HepG2 (cell line): ENCODE measurements at regions not wholly inside any gene's neighbourhood (a gene's known extent, or its start where the extent isn't known, plus 50 kb on each side); places are given as distances from the start of the nearest gene placed in this dataset.

Experiments used
- ATAC-seq: fragments of 200-7000 bp; cut with Tn5 transposase; 3 replicates; pipeline ENCODE4 v1.9.1; 2020; ENCODE audit warnings: mild to moderate bottlenecking, moderate library complexity
- BruUV-seq: library from RNA; stranded (reverse); fragments of 400-500 nt; replicated peaks from 2 replicates; lab custom pipeline; 2021; lab: Mats Ljungman, UMichigan
- CTCF ChIA-PET: fragments of 300-600 bp; formaldehyde crosslinking; extraction: SDS; loops from one replicate; lab custom pipeline; 2021; ENCODE audit warnings: low total read pairs, inconsistent platforms, low intra/inter-chr PET ratio; lab: Yijun Ruan, JAX
- POLR2A ChIA-PET: fragments of 350-600 bp; sonication (Branson Sonifier 250); formaldehyde crosslinking; loops from one replicate; lab custom pipeline; 2020; ENCODE audit warnings: antibody characterized with exemption, inconsistent platforms; lab: Yijun Ruan, JAX
- DNase-seq: peaks from one replicate; pipeline ENCODE4 v3.0.0-alpha.2; 2015; ENCODE audit warnings: low spot score
- FAIRE-seq: peaks from 3 replicates; lab custom pipeline; 2011; peaks lifted over from hg19 to GRCh38; lab: Jason Lieb, UNC
- H2AFZ ChIP-seq: one replicate; pipeline ENCODE4 v1.6.1; 2011; ENCODE audit warnings: low read length, inconsistent platforms
- H3K27ac ChIP-seq: fragments of 300-600 bp; 3 replicates; pipeline ENCODE4 v1.8.0; 2011; ENCODE audit warnings: mixed run types, mild to moderate bottlenecking, mixed read lengths, low read length, inconsistent platforms; ENCODE audit not compliant: insufficient read depth; ENCODE audit errors: extremely low read length
- H3K27me3 ChIP-seq, 2 experiments: fragments of 200-600 bp in 1 of 2; 2 replicates in 1 of 2; 3 replicates in 1 of 2; pipeline versions ENCODE4 v1.6.0 to v1.8.0; 2011; ENCODE audit warnings: low read length in 2 of 2, mild to moderate bottlenecking in 2 of 2, moderate library complexity in 2 of 2, inconsistent platforms in 1 of 2; ENCODE audit not compliant: insufficient read depth in 2 of 2, control insufficient read depth in 1 of 2
- H3K36me3 ChIP-seq, 2 experiments: fragments of 200-600 bp in 1 of 2; replicated peaks in 1 of 2; 2 replicates in 1 of 2; 3 replicates in 1 of 2; pipeline versions ENCODE4 v1.5.1 to v1.8.0; 2011; ENCODE audit warnings: low read length in 2 of 2, inconsistent platforms in 1 of 2; ENCODE audit not compliant: insufficient read depth in 2 of 2, control insufficient read depth in 1 of 2
- H3K4me1 ChIP-seq: 2 replicates; pipeline ENCODE4 v1.5.1; 2012; ENCODE audit warnings: low read length, inconsistent platforms; ENCODE audit not compliant: insufficient read depth
- H3K4me2 ChIP-seq: 2 replicates; pipeline ENCODE4 v1.6.0; 2011; ENCODE audit warnings: low read depth, low read length, inconsistent platforms
- H3K4me3 ChIP-seq, 3 experiments: fragments of 200-600 bp in 1 of 3; sonication (generic), shearing (Covaris generic) in 1 of 3; replicated peaks in 1 of 3; 2 replicates each; pipeline ENCODE4 v1.5.1; 2011 to 2016; ENCODE audit warnings: low read length in 3 of 3, inconsistent platforms in 2 of 3, low read depth in 2 of 3, mild to moderate bottlenecking in 2 of 3, control low read depth in 1 of 3, mixed read lengths in 1 of 3; ENCODE audit not compliant: insufficient read depth in 1 of 3
- H3K79me2 ChIP-seq: one replicate; pipeline ENCODE4 v1.6.1; 2011; ENCODE audit warnings: low read length, inconsistent platforms; ENCODE audit not compliant: insufficient read depth
- H3K9ac ChIP-seq: 2 replicates; pipeline ENCODE4 v1.6.0; 2011; ENCODE audit warnings: mild to moderate bottlenecking, low read depth, low read length, inconsistent platforms; ENCODE audit not compliant: insufficient read depth
- H3K9me3 ChIP-seq: 2 replicates; pipeline ENCODE4 v1.5.1; 2012; ENCODE audit warnings: mild to moderate bottlenecking, low read length
- H4K20me1 ChIP-seq: 2 replicates; pipeline ENCODE4 v1.6.0; 2011; ENCODE audit warnings: inconsistent platforms, mild to moderate bottlenecking, low read length, moderate library complexity; ENCODE audit not compliant: insufficient read depth
- FOXK1 ChIP-seq: sonication (generic); formaldehyde crosslinking; IDR thresholded peaks from 2 replicates; pipeline ENCODE4 v1.4.0; 2020; ENCODE audit warnings: low read depth, missing genetic modification reagents, borderline replicate concordance
- KDM2A ChIP-seq: sonication (generic); formaldehyde crosslinking; IDR thresholded peaks from 2 replicates; pipeline ENCODE4 v1.4.0; 2020; ENCODE audit warnings: low read depth, missing genetic modification reagents, borderline replicate concordance
- MYNN ChIP-seq: sonication (generic); formaldehyde crosslinking; IDR thresholded peaks from 2 replicates; pipeline ENCODE4 v1.4.0; 2020; ENCODE audit warnings: mild to moderate bottlenecking, low read depth, missing genetic modification reagents
- NR0B2 ChIP-seq: sonication (generic); formaldehyde crosslinking; IDR thresholded peaks from 2 replicates; pipeline ENCODE4 v1.4.0; 2020; ENCODE audit warnings: mild to moderate bottlenecking, missing genetic modification reagents
- SMAD9 ChIP-seq: sonication (generic); formaldehyde crosslinking; IDR thresholded peaks from 2 replicates; pipeline ENCODE4 v1.5.1; 2020; ENCODE audit warnings: mild to moderate bottlenecking, missing genetic modification reagents
- ZMYM2 ChIP-seq: sonication (generic); formaldehyde crosslinking; IDR thresholded peaks from 2 replicates; pipeline ENCODE4 v1.8.0; 2022; ENCODE audit warnings: mild to moderate bottlenecking, missing genetic modification reagents
- ZNF225 ChIP-seq: sonication (generic); formaldehyde crosslinking; IDR thresholded peaks from 2 replicates; pipeline ENCODE4 v1.4.0; 2020; ENCODE audit warnings: mild to moderate bottlenecking, missing genetic modification reagents
- ZNF580 ChIP-seq: IDR thresholded peaks from 2 replicates; pipeline ENCODE4 v1.6.1; 2016; ENCODE audit warnings: low read depth, borderline replicate concordance
- WGBS: methylation state at CpG from one replicate; pipeline ENCODE4 v1.1.6; 2017; ENCODE audit warnings: low lambda C conversion rate; 5-methylcytosine and 5-hydroxymethylcytosine counted together
- in situ Hi-C: cut with HindIII; loops from 2 replicates; pipeline ENCODE4 v1.10.0; 2017; ENCODE audit warnings: low pct_unique_long_range_greater_than_20kb; ENCODE audit not compliant: extremely low pct_ligation_motif_present
- intact Hi-C: fragments of 100-400 bp; cut with micrococcal nuclease; formaldehyde crosslinking; loops from one replicate; pipeline ENCODE4 v1.10.0; 2022; ENCODE audit not compliant: unreplicated experiment
- TF ChIP-seq, protein P1 (sequence below): sonication (generic); formaldehyde crosslinking; IDR thresholded peaks from 2 replicates; pipeline ENCODE4 v1.4.0; 2020; ENCODE audit warnings: missing genetic modification reagents

DNA sequence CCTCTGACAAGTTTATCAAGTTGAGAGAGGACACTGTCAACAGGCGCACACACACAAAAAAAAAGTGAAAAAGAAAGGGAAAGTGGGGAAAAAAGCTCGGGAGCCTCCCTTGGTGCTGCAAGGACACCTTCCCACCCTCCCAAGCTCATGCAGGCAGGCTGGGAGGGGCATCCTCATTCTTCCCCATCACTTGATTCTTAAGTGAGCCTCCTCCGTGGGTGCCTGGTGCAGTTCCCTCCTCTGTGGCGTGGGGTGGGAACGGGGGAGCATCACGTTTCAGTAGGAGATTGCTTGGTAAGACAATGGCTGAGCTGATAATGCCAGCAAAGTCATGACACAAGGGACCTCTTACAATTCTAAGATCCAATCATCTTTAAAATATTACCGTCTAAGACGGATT lies 108.8 kb downstream of the NXPE2 start:
- ChIA-PET POLR2A (no interaction called here), CTCF (no interaction called here)
- FAIRE-seq (no peak), ATAC-seq (no peak), DNase-seq (no peak)
- intact Hi-C loops (no loop called here), in situ Hi-C loops (loop anchor here (25.0 kb wide), 1 partner anchor 325 kb away; no protein-coding TSS in a partner anchor)
- Histone ChIP-seq H3K36me3 (no peaks in the 10 kb centered on the region), H3K27me3 (peaks cover 6 to 7% of the 10 kb centered on the region in 2 experiments; a peak in 3 of 5 replicates), H3K4me3 (no peak overlapping the region), H3K9ac (no peak overlapping the region), H4K20me1 (no peaks in the 10 kb centered on the region), H3K4me1 (peaks cover 18% of the 10 kb centered on the region), H3K79me2 (no peaks in the 10 kb centered on the region), H2AFZ (no peak overlapping the region), H3K27ac (no peak overlapping the region), H3K4me2 (no peak overlapping the region), H3K9me3 (no peaks in the 10 kb centered on the region)
- WGBS: 4% methylated on average over 6 of the region's 8 CpGs
- no peak for TF ChIP-seq ZMYM2 (CRISPR knock-in tag)
- no TSS peak for BruUV-seq

- in situ Hi-C loops (loop anchor here (25.0 kb wide), 1 partner anchor 321 kb away; no protein-coding TSS in a partner anchor), intact Hi-C loops (no loop called here)
- no peaks in the 10 kb centered on the region for H3K9me3 ChIP-seq
- H3K4me1 ChIP-seq: no peaks in the 10 kb centered on the region
- BruUV-seq: no TSS peak
- CTCF ChIA-PET: no interaction called here
- DNase-seq: no peak
- ATAC-seq: no peak
- H2AFZ ChIP-seq: no peak overlapping the region
- H3K27me3 ChIP-seq: peaks cover 7% of the 10 kb centered on the region in 2 experiments; a peak in 3 of 5 replicates
- TF ChIP-seq MYNN (CRISPR knock-in tag) (no peak), NR0B2 (no peak), KDM2A (CRISPR knock-in tag) (no peak), ZNF580 (no peak), ZNF225 (CRISPR knock-in tag) (no peak), FOXK1 (CRISPR knock-in tag) (no peak), SMAD9 (no peak)
- TF ChIP-seq, protein P1, sequence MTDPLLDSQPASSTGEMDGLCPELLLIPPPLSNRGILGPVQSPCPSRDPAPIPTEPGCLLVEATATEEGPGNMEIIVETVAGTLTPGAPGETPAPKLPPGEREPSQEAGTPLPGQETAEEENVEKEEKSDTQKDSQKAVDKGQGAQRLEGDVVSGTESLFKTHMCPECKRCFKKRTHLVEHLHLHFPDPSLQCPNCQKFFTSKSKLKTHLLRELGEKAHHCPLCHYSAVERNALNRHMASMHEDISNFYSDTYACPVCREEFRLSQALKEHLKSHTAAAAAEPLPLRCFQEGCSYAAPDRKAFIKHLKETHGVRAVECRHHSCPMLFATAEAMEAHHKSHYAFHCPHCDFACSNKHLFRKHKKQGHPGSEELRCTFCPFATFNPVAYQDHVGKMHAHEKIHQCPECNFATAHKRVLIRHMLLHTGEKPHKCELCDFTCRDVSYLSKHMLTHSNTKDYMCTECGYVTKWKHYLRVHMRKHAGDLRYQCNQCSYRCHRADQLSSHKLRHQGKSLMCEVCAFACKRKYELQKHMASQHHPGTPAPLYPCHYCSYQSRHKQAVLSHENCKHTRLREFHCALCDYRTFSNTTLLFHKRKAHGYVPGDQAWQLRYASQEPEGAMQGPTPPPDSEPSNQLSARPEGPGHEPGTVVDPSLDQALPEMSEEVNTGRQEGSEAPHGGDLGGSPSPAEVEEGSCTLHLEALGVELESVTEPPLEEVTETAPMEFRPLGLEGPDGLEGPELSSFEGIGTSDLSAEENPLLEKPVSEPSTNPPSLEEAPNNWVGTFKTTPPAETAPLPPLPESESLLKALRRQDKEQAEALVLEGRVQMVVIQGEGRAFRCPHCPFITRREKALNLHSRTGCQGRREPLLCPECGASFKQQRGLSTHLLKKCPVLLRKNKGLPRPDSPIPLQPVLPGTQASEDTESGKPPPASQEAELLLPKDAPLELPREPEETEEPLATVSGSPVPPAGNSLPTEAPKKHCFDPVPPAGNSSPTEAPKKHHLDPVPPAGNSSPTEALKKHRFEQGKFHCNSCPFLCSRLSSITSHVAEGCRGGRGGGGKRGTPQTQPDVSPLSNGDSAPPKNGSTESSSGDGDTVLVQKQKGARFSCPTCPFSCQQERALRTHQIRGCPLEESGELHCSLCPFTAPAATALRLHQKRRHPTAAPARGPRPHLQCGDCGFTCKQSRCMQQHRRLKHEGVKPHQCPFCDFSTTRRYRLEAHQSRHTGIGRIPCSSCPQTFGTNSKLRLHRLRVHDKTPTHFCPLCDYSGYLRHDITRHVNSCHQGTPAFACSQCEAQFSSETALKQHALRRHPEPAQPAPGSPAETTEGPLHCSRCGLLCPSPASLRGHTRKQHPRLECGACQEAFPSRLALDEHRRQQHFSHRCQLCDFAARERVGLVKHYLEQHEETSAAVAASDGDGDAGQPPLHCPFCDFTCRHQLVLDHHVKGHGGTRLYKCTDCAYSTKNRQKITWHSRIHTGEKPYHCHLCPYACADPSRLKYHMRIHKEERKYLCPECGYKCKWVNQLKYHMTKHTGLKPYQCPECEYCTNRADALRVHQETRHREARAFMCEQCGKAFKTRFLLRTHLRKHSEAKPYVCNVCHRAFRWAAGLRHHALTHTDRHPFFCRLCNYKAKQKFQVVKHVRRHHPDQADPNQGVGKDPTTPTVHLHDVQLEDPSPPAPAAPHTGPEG (CRISPR knock-in tag): no peak
- POLR2A ChIA-PET: no interaction called here
- H3K79me2 ChIP-seq: no peaks in the 10 kb centered on the region
- no peak overlapping the region for H3K4me3 ChIP-seq
- no peak overlapping the region for H3K27ac ChIP-seq
- WGBS: under 1% methylated on average over 3 of the region's 3 CpGs
- FAIRE-seq: no peak
- H3K9ac ChIP-seq: no peak overlapping the region
- no peaks in the 10 kb centered on the region for H3K36me3 ChIP-seq
- H3K4me2 ChIP-seq: no peak overlapping the region
- no peaks in the 10 kb centered on the region for H4K20me1 ChIP-seq
Observed at GRCh38 chr11:114790910-114791309, 112.6 kb downstream of the NXPE2 start.
